Tibial artery (tissue), 4 donors: ENCODE measurements at regions not wholly inside any gene's neighbourhood (a gene's known extent, or its start where the extent isn't known, plus 50 kb on each side); places are given as distances from the start of the nearest gene placed in this dataset.

Experiments used
- DNase-seq, 2 donors: peaks; one replicate each; pipeline ENCODE4 v3.0.0-alpha.2; 2019
- H3K27ac ChIP-seq, 2 donors: fragments of 200-600 bp; sonication (generic) in 1 of 2; 1 replicate in 1 of 2; 2 replicates in 1 of 2; pipeline ENCODE4 v1.5.1; 2018 to 2019; ENCODE audit warnings: mild to moderate bottlenecking in 1 of 2
- H3K27me3 ChIP-seq, 2 donors: fragments of 200-600 bp; sonication (generic) in 1 of 2; one replicate each; pipeline versions ENCODE4 v1.5.1 to v1.6.0; 2016 to 2019
- H3K36me3 ChIP-seq, 3 donors: fragments of 200-600 bp; sonication (generic) in 2 of 3; one replicate each; pipeline ENCODE4 v1.5.1; 2016 to 2019; ENCODE audit warnings: mild to moderate bottlenecking in 2 of 3
- H3K4me1 ChIP-seq, 4 donors: fragments of 200-600 bp; sonication (generic) in 2 of 4; 1 replicate in 3 of 4; 2 replicates in 1 of 4; pipeline ENCODE4 v1.5.1; 2016 to 2019
- H3K4me3 ChIP-seq, 2 donors: fragments of 200-600 bp; sonication (generic) in 1 of 2; 1 replicate in 1 of 2; 2 replicates in 1 of 2; pipeline ENCODE4 v1.5.1; 2018 to 2019; ENCODE audit warnings: mild to moderate bottlenecking in 2 of 2
- H3K9me3 ChIP-seq, 3 donors: fragments of 200-600 bp; sonication (generic) in 1 of 3; one replicate each; pipeline ENCODE4 v1.5.1; 2016 to 2019
- intact Hi-C: fragments of 100-400 bp; cut with DNase I; formaldehyde crosslinking; loops from one replicate; pipeline ENCODE4 v1.15.0; 2023; ENCODE audit warnings: low total_unique reads
- TF ChIP-seq, protein P1 (sequence below), 2 experiments: fragments of 200-600 bp in 1 of 2; fragments of 450-650 bp in 1 of 2; IDR thresholded peaks; one replicate each; pipeline ENCODE4 v1.5.1; 2017 to 2019; ENCODE audit warnings: antibody characterized with exemption in 2 of 2, mild to moderate bottlenecking in 1 of 2, moderate library complexity in 1 of 2

DNA sequence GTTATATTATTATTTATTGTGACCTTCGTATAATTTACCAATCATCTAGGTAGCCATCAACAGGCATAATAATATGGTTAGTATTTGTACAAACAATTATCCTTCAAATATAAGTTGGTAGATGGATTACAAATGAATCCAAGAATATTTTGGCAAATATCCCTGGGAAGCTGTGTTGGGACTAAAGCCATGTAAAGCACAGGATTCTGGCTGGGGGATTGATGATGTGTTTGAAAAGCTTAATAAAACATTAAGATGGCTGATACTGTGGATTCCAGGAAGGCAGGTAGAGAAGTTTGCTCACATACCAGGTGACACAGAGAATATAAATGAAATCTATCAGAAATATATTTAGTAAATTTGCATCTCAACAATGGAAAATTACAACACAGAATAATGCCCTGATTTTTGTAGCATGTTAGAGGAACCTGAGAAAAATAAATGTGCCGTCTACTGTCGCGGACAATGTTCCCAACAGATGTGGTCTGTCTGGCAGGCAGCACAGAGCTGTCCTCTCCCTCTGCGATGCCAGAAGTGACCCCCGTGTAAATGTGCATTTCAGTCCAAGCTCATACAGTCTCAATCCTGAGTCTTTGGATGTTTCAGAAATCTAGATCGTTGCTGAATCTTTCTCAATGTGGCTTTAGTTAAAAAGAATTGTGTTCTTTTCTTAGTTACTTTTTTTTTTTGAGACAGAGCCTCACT is 125.0 kb downstream of the TEX36 start:
- no peak for DNase-seq
- Histone ChIP-seq H3K27me3 (peaks cover 0 to 8% of the 10 kb centered on the region in 2 donors), H3K4me3 (no peak overlapping the region), H3K9me3 (peaks cover 0 to 3% (median 0%) of the 10 kb centered on the region in 3 donors), H3K36me3 (no peaks in the 10 kb centered on the region), H3K27ac (no peak overlapping the region), H3K4me1 (no peaks in the 10 kb centered on the region)
- TF ChIP-seq, protein P1, sequence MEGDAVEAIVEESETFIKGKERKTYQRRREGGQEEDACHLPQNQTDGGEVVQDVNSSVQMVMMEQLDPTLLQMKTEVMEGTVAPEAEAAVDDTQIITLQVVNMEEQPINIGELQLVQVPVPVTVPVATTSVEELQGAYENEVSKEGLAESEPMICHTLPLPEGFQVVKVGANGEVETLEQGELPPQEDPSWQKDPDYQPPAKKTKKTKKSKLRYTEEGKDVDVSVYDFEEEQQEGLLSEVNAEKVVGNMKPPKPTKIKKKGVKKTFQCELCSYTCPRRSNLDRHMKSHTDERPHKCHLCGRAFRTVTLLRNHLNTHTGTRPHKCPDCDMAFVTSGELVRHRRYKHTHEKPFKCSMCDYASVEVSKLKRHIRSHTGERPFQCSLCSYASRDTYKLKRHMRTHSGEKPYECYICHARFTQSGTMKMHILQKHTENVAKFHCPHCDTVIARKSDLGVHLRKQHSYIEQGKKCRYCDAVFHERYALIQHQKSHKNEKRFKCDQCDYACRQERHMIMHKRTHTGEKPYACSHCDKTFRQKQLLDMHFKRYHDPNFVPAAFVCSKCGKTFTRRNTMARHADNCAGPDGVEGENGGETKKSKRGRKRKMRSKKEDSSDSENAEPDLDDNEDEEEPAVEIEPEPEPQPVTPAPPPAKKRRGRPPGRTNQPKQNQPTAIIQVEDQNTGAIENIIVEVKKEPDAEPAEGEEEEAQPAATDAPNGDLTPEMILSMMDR (IDR thresholded peaks at IDR 0.05): no peak
- intact Hi-C loops: no loop called here

DNA sequence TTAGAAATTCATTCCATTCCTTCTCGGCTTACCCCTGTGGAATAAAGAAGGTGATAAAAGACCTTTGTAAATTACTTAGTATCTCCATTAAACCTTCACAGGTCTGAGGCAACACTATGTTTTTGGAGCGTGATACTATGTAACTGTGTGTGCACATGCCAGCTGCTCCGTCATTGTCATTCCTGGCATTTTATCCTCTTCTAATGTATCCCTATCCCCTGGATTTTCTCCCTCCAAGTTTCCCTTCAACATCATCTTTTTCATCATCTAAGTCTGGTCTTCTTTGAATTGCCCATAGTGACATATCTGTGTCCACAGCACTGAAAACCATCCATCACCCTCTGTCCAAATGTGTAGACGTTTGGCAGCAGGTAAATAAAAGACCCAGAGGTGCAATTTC is 125.7 kb downstream of the TEX36 start:
- TF ChIP-seq, protein P1 (IDR thresholded peaks at IDR 0.05): no peak
- Histone ChIP-seq H3K4me3 (no peak overlapping the region), H3K9me3 (peaks cover 0 to 5% (median 4%) of the 10 kb centered on the region in 3 donors), H3K4me1 (no peaks in the 10 kb centered on the region), H3K36me3 (no peaks in the 10 kb centered on the region), H3K27ac (no peak overlapping the region), H3K27me3 (peaks cover 0 to 5% of the 10 kb centered on the region in 2 donors)
- DNase-seq: no peak
- intact Hi-C loops: no loop called here

DNA sequence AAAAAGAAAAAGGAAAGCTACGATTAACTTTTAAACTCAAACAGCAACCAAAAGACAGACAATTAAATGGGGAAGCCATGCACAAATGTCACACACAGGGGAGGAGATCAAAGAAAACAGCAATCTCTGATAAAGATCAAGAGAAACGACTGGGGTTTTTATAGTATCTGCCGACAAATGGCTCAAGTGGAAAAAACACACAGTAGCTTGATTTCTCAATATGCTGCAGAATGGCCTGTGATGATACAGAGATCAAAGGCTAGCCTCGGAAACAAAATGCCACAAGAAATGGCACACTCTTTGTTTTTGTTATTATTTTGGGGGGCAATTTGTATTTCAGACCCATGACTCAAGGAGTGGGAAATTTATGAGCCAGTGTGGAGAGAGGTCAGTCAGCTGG is 126.1 kb downstream of the TEX36 start:
- no peaks in the 10 kb centered on the region for H3K36me3 ChIP-seq
- H3K9me3 ChIP-seq: peaks cover 0 to 5% (median 5%) of the 10 kb centered on the region in 3 donors
- H3K4me3 ChIP-seq: no peak overlapping the region
- no peaks in the 10 kb centered on the region for H3K4me1 ChIP-seq
- intact Hi-C loops: no loop called here
- no peak for DNase-seq
- TF ChIP-seq, protein P1 (IDR thresholded peaks at IDR 0.05): no peak
- H3K27me3 ChIP-seq: peaks cover 0 to 8% of the 10 kb centered on the region in 2 donors
- no peak overlapping the region for H3K27ac ChIP-seq

DNA sequence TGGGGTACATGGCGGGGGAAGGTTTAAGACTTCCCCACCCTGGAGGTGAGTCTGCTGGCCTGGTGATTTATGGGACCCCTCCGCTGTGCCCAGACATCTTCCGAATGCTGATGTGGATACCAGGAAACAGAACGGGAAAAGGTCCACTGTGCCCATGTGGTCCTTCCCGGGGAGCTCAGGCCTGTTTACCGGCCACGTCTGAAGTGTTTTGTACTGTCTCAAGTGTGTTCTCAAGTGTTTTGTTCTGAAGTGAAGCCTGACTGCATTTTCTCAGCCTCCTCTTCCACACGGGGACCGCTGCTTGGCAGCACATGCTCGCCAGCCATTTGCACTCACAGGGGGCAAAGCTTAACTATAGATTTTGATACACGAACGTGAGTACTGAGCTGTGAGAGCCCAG is 127.2 kb downstream of the TEX36 start:
- H3K4me3 ChIP-seq: no peak overlapping the region
- H3K36me3 ChIP-seq: no peaks in the 10 kb centered on the region
- intact Hi-C loops: no loop called here
- H3K4me1 ChIP-seq: no peaks in the 10 kb centered on the region
- H3K9me3 ChIP-seq: peaks cover 0 to 5% (median 5%) of the 10 kb centered on the region in 3 donors
- H3K27me3 ChIP-seq: peaks cover 0 to 13% of the 10 kb centered on the region in 2 donors
- H3K27ac ChIP-seq: no peak overlapping the region
- no peak for DNase-seq
- TF ChIP-seq, protein P1 (IDR thresholded peaks at IDR 0.05): no peak

DNA sequence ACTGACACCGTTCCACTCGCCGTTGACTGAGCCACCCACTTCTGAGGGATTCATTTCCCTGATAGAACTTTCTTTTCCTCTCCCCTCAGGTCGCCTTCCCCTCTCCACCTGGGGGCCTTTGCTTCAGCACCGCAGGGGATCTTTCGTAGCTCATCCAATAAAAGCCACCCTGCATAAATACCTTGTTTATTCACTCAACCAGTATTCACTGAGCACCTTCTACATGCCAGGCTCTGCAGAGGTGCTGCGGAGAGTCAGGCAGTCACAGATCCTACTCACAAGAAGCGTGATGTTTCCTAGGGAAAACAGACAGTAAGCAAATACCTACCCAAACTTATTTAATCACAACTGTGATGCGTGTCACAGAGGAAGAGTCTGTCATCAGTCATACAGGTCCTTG is 127.7 kb downstream of the TEX36 start:
- intact Hi-C loops: no loop called here
- TF ChIP-seq, protein P1 (IDR thresholded peaks at IDR 0.05): no peak
- H3K27me3 ChIP-seq: peaks cover 0 to 16% of the 10 kb centered on the region in 2 donors

More for the DNA sequence above, 127.7 kb downstream of the TEX36 start:
- Histone ChIP-seq H3K9me3 (peaks cover 0 to 5% (median 5%) of the 10 kb centered on the region in 3 donors), H3K36me3 (no peaks in the 10 kb centered on the region), H3K4me1 (no peaks in the 10 kb centered on the region), H3K27ac (no peak overlapping the region), H3K4me3 (no peak overlapping the region)
- DNase-seq: no peak
